CD4-positive, alpha-beta T cell treated with Interleukin-15 for 4 hours (primary cell): ENCODE measurements at regions not wholly inside any gene's neighbourhood (a gene's known extent, or its start where the extent isn't known, plus 50 kb on each side); places are given as distances from the start of the nearest gene placed in this dataset.

Source experiments
- DNase-seq: peaks from one replicate; pipeline ENCODE4 v3.0.0-alpha.2; 2020; ENCODE audit warnings: low spot score

- no peak for DNase-seq
These were observed 52.5 kb downstream of the KCNF1 start for GRCh38 chr2:10964052-10964790.

- no peak for DNase-seq
These were observed 53.6 kb downstream of the KCNF1 start for GRCh38 chr2:10965241-10965843.

GRCh38 chr2:10966056-10966455 is 54.3 kb downstream of the KCNF1 start:
- no peak for DNase-seq

- no peak for DNase-seq
These were observed 55.0 kb downstream of the KCNF1 start for GRCh38 chr2:10966741-10967140.

- no peak for DNase-seq
These were observed 56.4 kb downstream of the KCNF1 start for GRCh38 chr2:10968176-10968575.

GRCh38 chr2:10970666-10971065 is 58.9 kb downstream of the KCNF1 start:
- DNase-seq: no peak

- no peak for DNase-seq
These were observed 59.6 kb downstream of the KCNF1 start for GRCh38 chr2:10971161-10971887.

GRCh38 chr2:10971888-10972260 is 60.1 kb downstream of the KCNF1 start:
- no peak for DNase-seq

- no peak for DNase-seq
These were observed 61.1 kb downstream of the KCNF1 start for GRCh38 chr2:10972683-10973433.

- DNase-seq: no peak
These were observed 62.0 kb downstream of the KCNF1 start for GRCh38 chr2:10973766-10974165.

GRCh38 chr2:10977003-10977402 is 65.3 kb downstream of the KCNF1 start:
- DNase-seq: no peak

- no peak for DNase-seq
These were observed 65.9 kb downstream of the KCNF1 start for GRCh38 chr2:10977621-10978020.

GRCh38 chr2:10978090-10978670 is 66.4 kb downstream of the KCNF1 start:
- DNase-seq: no peak

GRCh38 chr2:10980071-10980470 is 68.3 kb downstream of the KCNF1 start:
- no peak for DNase-seq

- DNase-seq: no peak
These were observed 69.2 kb downstream of the KCNF1 start for GRCh38 chr2:10980886-10981425.

- DNase-seq: no peak
These were observed 69.7 kb downstream of the KCNF1 start for GRCh38 chr2:10981451-10981850.

GRCh38 chr2:10981941-10982431 is 70.3 kb downstream of the KCNF1 start:
- DNase-seq: no peak

- DNase-seq: no peak
These were observed 71.4 kb downstream of the KCNF1 start for GRCh38 chr2:10982931-10983701.

- no peak for DNase-seq
These were observed 72.0 kb downstream of the KCNF1 start for GRCh38 chr2:10983711-10984110.

- no peak for DNase-seq
These were observed 72.8 kb downstream of the KCNF1 start for GRCh38 chr2:10984418-10985135.
